ENCODE measurements at regions not wholly inside any gene's neighbourhood (a gene's known extent, or its start where the extent isn't known, plus 50 kb on each side); places are given as distances from the start of the nearest gene placed in this dataset.
"Not testable (repeated sequence)": the region's sequence is repeated elsewhere in the genome, so short reads cannot be mapped to it uniquely, and the experiment has no call there.

- no peak for DNase-seq (ENCODE audit: low read depth)
Measured at GRCh38 chr3:25945836-25946235, 155.9 kb downstream of the OXSM start.

- no peak for DNase-seq (ENCODE audit: low read depth)
Measured at GRCh38 chr3:25952133-25952532, 162.2 kb downstream of the OXSM start.

- no peak for DNase-seq (ENCODE audit: low read depth)
Measured at GRCh38 chr3:25957026-25957425, 167.1 kb downstream of the OXSM start.

- DNase-seq (ENCODE audit: low read depth): no peak
Measured at GRCh38 chr3:25960776-25961175, 170.9 kb downstream of the OXSM start.

- no peak for DNase-seq (ENCODE audit: low read depth)
Measured at GRCh38 chr3:25962255-25962654, 172.4 kb downstream of the OXSM start.

- no peak for DNase-seq (ENCODE audit: low read depth)
Measured at GRCh38 chr3:25964141-25964540, 174.3 kb downstream of the OXSM start.

GRCh38 chr3:25967385-25967784 lies 177.5 kb downstream of the OXSM start:
- no peak for DNase-seq (ENCODE audit: low read depth)

- DNase-seq (ENCODE audit: low read depth): no peak
Measured at GRCh38 chr3:25971736-25972135, 181.8 kb downstream of the OXSM start.

GRCh38 chr3:25973122-25973521 lies 183.2 kb downstream of the OXSM start:
- no peak for DNase-seq (ENCODE audit: low read depth)

GRCh38 chr3:25982756-25983155 lies 192.9 kb downstream of the OXSM start:
- no peak for DNase-seq (ENCODE audit: low read depth)

- DNase-seq (ENCODE audit: low read depth): no peak
Measured at GRCh38 chr3:25985621-25986020, 195.7 kb downstream of the OXSM start.

GRCh38 chr3:25992606-25993005 lies 202.7 kb downstream of the OXSM start:
- no peak for DNase-seq (ENCODE audit: low read depth)

GRCh38 chr3:26004172-26004571 lies 214.3 kb downstream of the OXSM start:
- no peak for DNase-seq (ENCODE audit: low read depth)

- DNase-seq (ENCODE audit: low read depth): no peak
Measured at GRCh38 chr3:26011276-26011675, 221.4 kb downstream of the OXSM start.

GRCh38 chr3:26012241-26012745 lies 222.4 kb downstream of the OXSM start:
- DNase-seq (ENCODE audit: low read depth): no peak

- no peak for DNase-seq (ENCODE audit: low read depth)
Measured at GRCh38 chr3:26015752-26016151, 225.9 kb downstream of the OXSM start.

GRCh38 chr3:26018889-26019288 lies 229.0 kb downstream of the OXSM start:
- DNase-seq (ENCODE audit: low read depth): no peak

GRCh38 chr3:26024206-26024605 lies 234.3 kb downstream of the OXSM start:
- not testable (repeated sequence) for DNase-seq (ENCODE audit: low read depth)

GRCh38 chr3:26029321-26029720 lies 239.4 kb downstream of the OXSM start:
- DNase-seq (ENCODE audit: low read depth): no peak

- not testable (repeated sequence) for DNase-seq (ENCODE audit: low read depth)
Measured at GRCh38 chr3:26042126-26042525, 252.2 kb downstream of the OXSM start.

- DNase-seq (ENCODE audit: low read depth): no peak
Measured at GRCh38 chr3:26049951-26050350, 260.1 kb downstream of the OXSM start.

- DNase-seq (ENCODE audit: low read depth): no peak
Measured at GRCh38 chr3:26050776-26051175, 260.9 kb downstream of the OXSM start.

- DNase-seq (ENCODE audit: low read depth): no peak
Measured at GRCh38 chr3:26058901-26059321, 269.0 kb downstream of the OXSM start.

- DNase-seq (ENCODE audit: low read depth): no peak
Measured at GRCh38 chr3:26061947-26062346, 272.1 kb downstream of the OXSM start.

GRCh38 chr3:26064297-26064696 lies 274.4 kb downstream of the OXSM start:
- no peak for DNase-seq (ENCODE audit: low read depth)

Data from activated T-cell treated with anti-CD3 and anti-CD28 coated beads for 1 hour (primary cell).